ENCODE measurements at regions not wholly inside any gene's neighbourhood (a gene's known extent, or its start where the extent isn't known, plus 50 kb on each side); places are given as distances from the start of the nearest gene placed in this dataset.

DNA sequence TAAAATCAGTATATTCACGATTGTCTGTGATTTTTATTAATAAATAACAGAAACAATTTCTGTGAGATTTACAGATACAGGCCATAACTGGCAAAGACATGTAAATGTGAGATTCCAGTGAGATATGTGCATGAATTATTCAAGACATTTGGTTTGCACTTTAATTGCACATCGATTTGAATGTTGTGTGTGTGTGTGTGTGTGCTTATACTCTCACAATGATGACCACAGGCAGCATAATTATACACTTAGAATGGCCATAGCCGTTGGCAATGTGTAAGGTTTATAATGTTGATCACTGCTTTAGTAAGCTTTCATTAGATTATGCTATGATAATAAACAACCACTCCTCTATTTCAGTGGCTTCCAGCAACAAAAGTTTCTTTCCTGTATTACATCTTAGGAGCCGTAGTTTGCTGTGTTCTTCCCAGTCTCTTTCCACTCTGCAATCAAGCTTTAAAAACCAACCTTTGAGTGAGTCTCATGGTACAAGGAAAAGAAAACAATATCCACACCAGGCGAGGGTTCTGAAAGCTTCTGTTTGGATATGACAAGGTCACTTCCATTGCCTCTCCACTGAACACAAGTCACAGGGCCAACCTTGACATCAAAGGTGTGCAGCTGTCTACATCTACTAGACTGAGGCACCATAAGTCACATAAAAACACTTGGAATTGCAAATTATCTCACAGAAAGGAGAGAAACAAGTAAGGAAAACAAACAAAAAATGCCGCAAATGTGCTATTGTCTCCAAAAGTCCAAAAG, 897.7 kb downstream of the RAB28 start:
- no peaks in the 10 kb centered on the region for H3K27me3 ChIP-seq (ENCODE audit: control insufficient read depth, insufficient read depth, low read length)
- no peak overlapping the region for H3K9ac ChIP-seq (ENCODE audit: low read depth, low read length)
- H3K4me3 ChIP-seq (ENCODE audit: low read length): no peak overlapping the region
- no peaks in the 10 kb centered on the region for H3K36me3 ChIP-seq (ENCODE audit: insufficient read depth, low read length)
- H3K9me3 ChIP-seq (replicated peaks; ENCODE audit: low read length): no peaks in the 10 kb centered on the region
- no peaks in the 10 kb centered on the region for H3K4me1 ChIP-seq (ENCODE audit: control insufficient read depth, insufficient read depth, low read length)
- H3K4me2 ChIP-seq (ENCODE audit: low read length): no peak overlapping the region

DNA sequence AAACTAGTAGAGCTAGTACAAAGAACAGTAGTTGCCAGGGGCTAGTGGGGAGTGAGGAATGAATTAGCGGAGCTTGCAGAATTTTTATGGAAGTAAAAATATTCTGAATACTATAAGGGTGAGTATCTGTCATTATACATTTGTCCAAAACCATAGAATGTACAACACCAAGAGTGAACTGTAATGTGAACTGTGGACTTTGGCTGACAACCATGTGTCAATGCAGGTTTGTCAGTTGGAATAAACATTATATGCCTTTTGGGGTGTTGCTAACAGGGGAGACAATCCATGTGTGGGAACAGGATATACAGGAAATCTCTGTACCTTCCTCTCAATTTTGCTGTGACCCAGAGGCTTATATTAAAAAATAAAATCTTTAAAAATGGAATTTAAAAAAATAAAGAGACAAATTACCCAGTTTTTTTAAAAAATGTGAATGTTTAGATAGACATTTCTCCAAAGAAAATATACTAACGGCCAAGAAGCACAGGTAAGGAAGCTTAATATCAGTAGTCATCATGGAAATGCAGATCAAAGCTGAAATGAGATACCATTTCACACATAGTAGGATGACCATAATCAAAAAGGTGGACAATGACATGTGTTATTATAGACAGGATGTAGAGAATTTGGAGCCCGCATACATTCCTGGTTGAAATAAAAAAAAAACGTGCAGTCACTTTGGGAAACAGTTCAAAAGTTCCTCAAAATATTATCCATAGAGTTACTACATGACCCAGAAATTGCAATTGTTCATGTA, 899.8 kb downstream of the RAB28 start:
- H3K36me3 ChIP-seq (ENCODE audit: insufficient read depth, low read length): no peaks in the 10 kb centered on the region
- no peak overlapping the region for H3K9ac ChIP-seq (ENCODE audit: low read depth, low read length)
- no peaks in the 10 kb centered on the region for H3K27me3 ChIP-seq (ENCODE audit: control insufficient read depth, insufficient read depth, low read length)
- H3K4me1 ChIP-seq (ENCODE audit: control insufficient read depth, insufficient read depth, low read length): no peaks in the 10 kb centered on the region
- H3K9me3 ChIP-seq (replicated peaks; ENCODE audit: low read length): no peaks in the 10 kb centered on the region
- no peak overlapping the region for H3K4me2 ChIP-seq (ENCODE audit: low read length)
- no peak overlapping the region for H3K4me3 ChIP-seq (ENCODE audit: low read length)

GRCh38 chr4:12583275-12583674, 900.9 kb downstream of the RAB28 start:
- H3K27me3 ChIP-seq (ENCODE audit: control insufficient read depth, insufficient read depth, low read length): no peaks in the 10 kb centered on the region

GRCh38 chr4:12580787-12581186, 903.4 kb downstream of the RAB28 start:
- H3K4me1 ChIP-seq (ENCODE audit: control insufficient read depth, insufficient read depth, low read length): no peaks in the 10 kb centered on the region
- peaks cover 5% of the 10 kb centered on the region for H3K9me3 ChIP-seq (replicated peaks; ENCODE audit: low read length)
- no peak overlapping the region for H3K9ac ChIP-seq (ENCODE audit: low read depth, low read length)
- no peaks in the 10 kb centered on the region for H3K36me3 ChIP-seq (ENCODE audit: insufficient read depth, low read length)
- H3K4me3 ChIP-seq (ENCODE audit: low read length): no peak overlapping the region
- no peak overlapping the region for H3K4me2 ChIP-seq (ENCODE audit: low read length)
- H3K27me3 ChIP-seq (ENCODE audit: control insufficient read depth, insufficient read depth, low read length): no peaks in the 10 kb centered on the region

More at GRCh38 chr4:12583275-12583674, 900.9 kb downstream of the RAB28 start:
- Histone ChIP-seq H3K36me3 (ENCODE audit: insufficient read depth, low read length) (no peaks in the 10 kb centered on the region), H3K4me1 (ENCODE audit: control insufficient read depth, insufficient read depth, low read length) (no peaks in the 10 kb centered on the region), H3K4me3 (ENCODE audit: low read length) (no peak overlapping the region), H3K9ac (ENCODE audit: low read depth, low read length) (no peak overlapping the region), H3K4me2 (ENCODE audit: low read length) (no peak overlapping the region), H3K9me3 (replicated peaks; ENCODE audit: low read length) (no peaks in the 10 kb centered on the region)

GRCh38 chr4:12579172-12579571, 905.0 kb downstream of the RAB28 start:
- no peak overlapping the region for H3K4me3 ChIP-seq (ENCODE audit: low read length)
- no peaks in the 10 kb centered on the region for H3K36me3 ChIP-seq (ENCODE audit: insufficient read depth, low read length)
- H3K4me2 ChIP-seq (ENCODE audit: low read length): no peak overlapping the region
- no peak overlapping the region for H3K9ac ChIP-seq (ENCODE audit: low read depth, low read length)
- no peaks in the 10 kb centered on the region for H3K27me3 ChIP-seq (ENCODE audit: control insufficient read depth, insufficient read depth, low read length)
- peaks cover 5% of the 10 kb centered on the region for H3K9me3 ChIP-seq (replicated peaks; ENCODE audit: low read length)
- H3K4me1 ChIP-seq (ENCODE audit: control insufficient read depth, insufficient read depth, low read length): no peaks in the 10 kb centered on the region

GRCh38 chr4:12576409-12576808, 907.7 kb downstream of the RAB28 start:
- H3K36me3 ChIP-seq (ENCODE audit: insufficient read depth, low read length): no peaks in the 10 kb centered on the region
- H3K4me1 ChIP-seq (ENCODE audit: control insufficient read depth, insufficient read depth, low read length): no peaks in the 10 kb centered on the region
- peaks cover 5% of the 10 kb centered on the region for H3K9me3 ChIP-seq (replicated peaks; ENCODE audit: low read length)
- H3K4me2 ChIP-seq (ENCODE audit: low read length): no peak overlapping the region
- no peak overlapping the region for H3K4me3 ChIP-seq (ENCODE audit: low read length)
- H3K27me3 ChIP-seq (ENCODE audit: control insufficient read depth, insufficient read depth, low read length): no peaks in the 10 kb centered on the region
- H3K9ac ChIP-seq (ENCODE audit: low read depth, low read length): no peak overlapping the region

DNA sequence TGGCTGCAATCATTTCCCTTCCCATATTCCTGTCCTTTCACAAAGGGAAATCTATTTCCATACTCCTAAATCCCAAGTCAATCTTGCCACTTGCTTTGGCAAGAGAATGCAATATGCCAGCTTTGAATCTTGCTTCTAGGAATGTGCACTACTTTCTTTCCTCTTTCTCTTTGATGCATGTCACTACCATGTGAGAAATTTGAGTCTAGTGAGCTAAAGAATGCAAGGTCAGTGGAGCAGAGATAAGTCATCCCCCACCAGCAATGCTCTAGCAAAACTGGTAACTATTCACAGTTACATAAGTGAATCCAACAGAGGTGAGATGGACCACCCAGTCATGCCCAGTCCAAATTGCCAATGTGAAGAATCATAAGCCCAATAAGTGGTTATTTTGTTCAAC, 910.4 kb downstream of the RAB28 start:
- Histone ChIP-seq H3K9ac (ENCODE audit: low read depth, low read length) (no peak overlapping the region), H3K36me3 (ENCODE audit: insufficient read depth, low read length) (no peaks in the 10 kb centered on the region), H3K4me1 (ENCODE audit: control insufficient read depth, insufficient read depth, low read length) (no peaks in the 10 kb centered on the region), H3K9me3 (replicated peaks; ENCODE audit: low read length) (peaks cover 5% of the 10 kb centered on the region), H3K4me3 (ENCODE audit: low read length) (no peak overlapping the region), H3K4me2 (ENCODE audit: low read length) (no peak overlapping the region), H3K27me3 (ENCODE audit: control insufficient read depth, insufficient read depth, low read length) (no peaks in the 10 kb centered on the region)

GRCh38 chr4:12562476-12563140, 921.5 kb downstream of the RAB28 start:
- H3K4me2 ChIP-seq (ENCODE audit: low read length): no peak overlapping the region
- H3K9me3 ChIP-seq (replicated peaks; ENCODE audit: low read length): peaks cover 3% of the 10 kb centered on the region
- no peak overlapping the region for H3K4me3 ChIP-seq (ENCODE audit: low read length)
- H3K27me3 ChIP-seq (ENCODE audit: control insufficient read depth, insufficient read depth, low read length): no peaks in the 10 kb centered on the region
- no peaks in the 10 kb centered on the region for H3K36me3 ChIP-seq (ENCODE audit: insufficient read depth, low read length)
- H3K9ac ChIP-seq (ENCODE audit: low read depth, low read length): no peak overlapping the region
- no peaks in the 10 kb centered on the region for H3K4me1 ChIP-seq (ENCODE audit: control insufficient read depth, insufficient read depth, low read length)

GRCh38 chr4:12562021-12562420, 922.1 kb downstream of the RAB28 start:
- Histone ChIP-seq H3K4me1 (ENCODE audit: control insufficient read depth, insufficient read depth, low read length) (no peaks in the 10 kb centered on the region), H3K4me2 (ENCODE audit: low read length) (no peak overlapping the region)

DNA sequence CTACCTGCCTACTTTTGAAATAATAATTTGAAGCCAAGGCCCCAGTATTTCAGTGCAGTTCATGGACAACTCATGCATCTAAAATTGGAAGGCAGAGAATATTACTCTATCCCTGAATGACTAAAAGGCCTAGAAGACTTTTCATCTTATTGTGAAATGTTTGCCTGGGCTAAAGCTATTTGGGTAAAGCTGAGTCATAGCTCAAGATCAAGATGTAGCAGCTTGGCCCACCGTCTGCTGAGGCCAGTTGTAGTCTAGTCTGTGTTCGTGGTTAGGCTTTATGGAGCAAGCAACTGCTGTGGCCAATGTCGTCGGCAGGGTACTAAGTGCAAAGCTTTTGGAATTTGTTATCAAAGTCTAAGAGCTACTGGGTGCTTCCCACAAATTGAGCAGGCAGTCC, 929.1 kb downstream of the RAB28 start:
- Histone ChIP-seq H3K4me1 (ENCODE audit: control insufficient read depth, insufficient read depth, low read length) (no peaks in the 10 kb centered on the region), H3K36me3 (ENCODE audit: insufficient read depth, low read length) (no peaks in the 10 kb centered on the region), H3K27me3 (ENCODE audit: control insufficient read depth, insufficient read depth, low read length) (no peaks in the 10 kb centered on the region), H3K4me3 (ENCODE audit: low read length) (no peak overlapping the region), H3K9ac (ENCODE audit: low read depth, low read length) (no peak overlapping the region), H3K9me3 (replicated peaks; ENCODE audit: low read length) (peaks cover 3% of the 10 kb centered on the region), H3K4me2 (ENCODE audit: low read length) (no peak overlapping the region)

More at GRCh38 chr4:12562021-12562420, 922.1 kb downstream of the RAB28 start:
- H3K36me3 ChIP-seq (ENCODE audit: insufficient read depth, low read length): no peaks in the 10 kb centered on the region
- no peak overlapping the region for H3K4me3 ChIP-seq (ENCODE audit: low read length)
- peaks cover 3% of the 10 kb centered on the region for H3K9me3 ChIP-seq (replicated peaks; ENCODE audit: low read length)
- H3K9ac ChIP-seq (ENCODE audit: low read depth, low read length): no peak overlapping the region
- no peaks in the 10 kb centered on the region for H3K27me3 ChIP-seq (ENCODE audit: control insufficient read depth, insufficient read depth, low read length)

DNA sequence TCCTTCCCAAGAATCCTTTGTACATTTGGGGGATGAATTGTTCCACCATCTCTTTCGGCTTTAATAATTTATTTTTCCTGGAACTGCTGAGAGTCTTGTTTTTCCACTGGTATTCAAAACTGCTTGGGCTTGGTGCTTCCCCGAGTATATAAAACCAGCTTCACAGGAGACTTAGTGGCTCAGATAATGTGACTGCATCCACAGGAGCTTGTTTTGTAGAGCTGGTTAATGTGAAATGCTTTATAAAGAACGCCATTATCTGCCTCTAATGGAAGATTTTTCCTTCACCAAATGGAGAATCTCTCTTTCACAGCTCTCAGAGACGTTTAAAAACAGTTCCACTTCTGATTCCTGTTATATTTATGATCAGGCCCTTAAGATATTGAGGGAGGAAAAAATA, 935.5 kb downstream of the RAB28 start:
- Histone ChIP-seq H3K4me1 (ENCODE audit: control insufficient read depth, insufficient read depth, low read length) (no peaks in the 10 kb centered on the region), H3K36me3 (ENCODE audit: insufficient read depth, low read length) (no peaks in the 10 kb centered on the region), H3K4me3 (ENCODE audit: low read length) (no peak overlapping the region), H3K4me2 (ENCODE audit: low read length) (no peak overlapping the region), H3K9me3 (replicated peaks; ENCODE audit: low read length) (peaks cover 11% of the 10 kb centered on the region), H3K9ac (ENCODE audit: low read depth, low read length) (no peak overlapping the region), H3K27me3 (ENCODE audit: control insufficient read depth, insufficient read depth, low read length) (no peaks in the 10 kb centered on the region)
